Stimulated activated CD8-positive, alpha-beta memory T cell treated with anti-CD3 and anti-CD28 coated beads, Interleukin-7, amount 100 ng/mL, for 1 hour (primary cell): ENCODE measurements at regions not wholly inside any gene's neighbourhood (a gene's known extent, or its start where the extent isn't known, plus 50 kb on each side); places are given as distances from the start of the nearest gene placed in this dataset.
A peak's percentile ranks its signal among the peaks of the same experiment; 100 is the strongest.

ENCODE experiments used
- DNase-seq, 2 donors: peaks; one replicate each; pipeline ENCODE4 v3.0.0-alpha.2; 2020; ENCODE audit warnings: low read depth in 2 of 2

DNA sequence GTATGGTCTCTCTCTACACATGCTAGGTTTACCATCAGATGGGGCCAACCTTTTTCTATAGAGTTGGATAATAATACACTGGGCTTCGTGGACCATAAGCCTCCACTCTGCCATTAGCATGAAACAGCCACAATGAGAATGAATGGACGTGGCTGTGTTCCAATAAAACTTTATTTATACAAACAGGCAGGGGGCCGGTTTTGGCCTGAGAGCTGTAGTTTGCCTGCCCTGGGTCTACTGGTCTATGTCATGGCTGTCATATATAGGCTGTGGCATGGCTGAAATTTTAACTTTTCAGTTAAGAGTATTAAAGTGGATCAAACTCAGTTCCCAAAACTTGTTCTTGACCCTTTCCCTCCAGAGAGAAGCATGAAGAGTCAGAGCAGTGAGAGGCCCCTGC is 120.3 kb upstream of the MYL2 start:
- DNase-seq, result no peak

DNA sequence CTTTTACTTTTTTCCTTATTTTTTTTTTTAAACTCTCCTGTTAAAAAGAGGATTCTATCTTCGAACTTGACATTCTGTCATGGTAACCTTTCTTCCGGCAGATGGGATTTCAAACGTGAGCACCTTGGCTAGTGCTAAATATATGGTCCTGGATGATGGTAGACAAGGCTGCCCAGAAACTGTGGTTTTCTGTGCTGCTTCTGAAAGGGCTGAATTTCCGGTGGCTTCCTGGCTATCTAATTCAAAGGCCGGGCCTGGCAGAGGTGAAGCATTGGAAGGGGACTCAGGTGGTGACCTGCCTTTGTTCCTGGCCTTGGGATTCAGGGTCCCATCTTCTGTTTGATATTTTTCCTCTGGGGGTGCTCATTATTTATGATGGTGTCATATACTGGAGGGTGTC is 118.6 kb upstream of the MYL2 start:
- no peak for DNase-seq

DNA sequence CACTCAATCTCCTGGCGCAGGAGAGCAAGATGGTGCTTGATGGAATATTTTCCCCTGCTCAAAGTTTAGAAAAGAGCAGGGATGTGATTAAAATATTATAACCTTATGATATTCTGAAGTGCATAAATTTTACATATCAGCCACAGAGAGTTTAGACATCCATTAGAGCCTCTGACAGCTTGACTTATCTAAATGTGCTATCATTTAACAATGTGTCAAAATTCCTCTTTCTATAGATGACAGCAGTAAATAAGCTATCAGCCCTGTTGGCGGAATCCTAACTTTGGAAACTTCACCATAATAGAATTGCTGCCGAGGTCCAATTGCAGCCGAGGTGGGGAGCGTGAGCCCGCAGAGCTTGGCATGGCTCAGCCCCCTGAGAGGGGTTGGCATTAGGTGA is 117.7 kb upstream of the MYL2 start:
- DNase-seq, result no peak

DNA sequence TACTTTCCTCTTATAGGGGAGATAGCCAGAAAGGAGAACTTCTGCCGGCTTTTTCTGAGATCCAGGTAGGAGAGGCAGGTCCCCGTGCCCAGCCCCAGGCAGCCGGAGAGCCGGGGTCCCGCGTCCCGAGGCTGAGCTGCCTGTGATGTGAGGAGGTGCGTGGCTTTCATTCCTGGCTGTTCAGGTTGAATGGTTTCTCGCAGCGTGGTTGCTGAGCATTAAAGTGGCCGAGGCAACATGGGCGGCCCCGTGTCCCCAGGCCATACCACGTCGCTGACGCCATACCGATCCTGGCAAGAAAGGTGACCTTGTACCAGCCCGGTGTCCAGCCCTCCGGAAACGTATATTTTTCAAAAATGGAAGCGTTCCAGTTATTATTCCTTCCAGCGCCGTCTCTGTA is 116.7 kb upstream of the MYL2 start:
- no peak for DNase-seq

DNA sequence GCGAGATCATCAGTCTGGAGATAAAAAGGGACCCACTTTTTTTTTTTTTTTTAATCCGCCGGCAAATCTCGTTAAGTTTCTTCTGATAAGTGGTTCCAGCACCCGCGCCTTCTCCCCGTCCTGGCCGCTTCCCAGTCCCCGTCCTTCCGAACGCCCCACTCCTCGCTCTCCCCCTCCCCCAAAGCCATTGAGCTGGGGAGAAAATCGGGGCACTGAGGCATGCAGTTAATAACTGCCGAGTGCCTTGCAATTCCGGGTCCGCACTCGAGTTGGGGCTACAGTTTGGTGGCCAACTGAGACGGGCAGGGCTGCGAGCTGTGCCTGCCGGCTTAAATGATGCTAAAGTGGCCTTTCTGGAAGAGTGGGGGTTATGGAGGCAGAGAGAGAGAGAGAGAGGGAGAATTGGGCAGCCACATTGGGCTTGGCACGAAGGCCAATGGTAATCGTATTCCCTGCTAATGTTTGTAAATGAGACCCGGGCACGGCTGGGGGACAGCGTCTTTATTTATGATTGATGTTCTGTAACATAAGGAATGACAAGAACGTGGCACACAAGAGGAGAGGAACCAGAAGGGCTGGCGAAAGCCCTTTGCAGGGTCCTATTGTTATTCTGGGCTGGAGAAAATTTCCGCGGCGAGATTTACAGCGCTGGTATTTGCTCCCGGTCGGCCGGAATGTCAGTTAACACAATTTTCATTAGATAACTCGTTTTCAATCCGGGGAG is 115.4 kb upstream of the MYL2 start:
- no peak for DNase-seq

DNA sequence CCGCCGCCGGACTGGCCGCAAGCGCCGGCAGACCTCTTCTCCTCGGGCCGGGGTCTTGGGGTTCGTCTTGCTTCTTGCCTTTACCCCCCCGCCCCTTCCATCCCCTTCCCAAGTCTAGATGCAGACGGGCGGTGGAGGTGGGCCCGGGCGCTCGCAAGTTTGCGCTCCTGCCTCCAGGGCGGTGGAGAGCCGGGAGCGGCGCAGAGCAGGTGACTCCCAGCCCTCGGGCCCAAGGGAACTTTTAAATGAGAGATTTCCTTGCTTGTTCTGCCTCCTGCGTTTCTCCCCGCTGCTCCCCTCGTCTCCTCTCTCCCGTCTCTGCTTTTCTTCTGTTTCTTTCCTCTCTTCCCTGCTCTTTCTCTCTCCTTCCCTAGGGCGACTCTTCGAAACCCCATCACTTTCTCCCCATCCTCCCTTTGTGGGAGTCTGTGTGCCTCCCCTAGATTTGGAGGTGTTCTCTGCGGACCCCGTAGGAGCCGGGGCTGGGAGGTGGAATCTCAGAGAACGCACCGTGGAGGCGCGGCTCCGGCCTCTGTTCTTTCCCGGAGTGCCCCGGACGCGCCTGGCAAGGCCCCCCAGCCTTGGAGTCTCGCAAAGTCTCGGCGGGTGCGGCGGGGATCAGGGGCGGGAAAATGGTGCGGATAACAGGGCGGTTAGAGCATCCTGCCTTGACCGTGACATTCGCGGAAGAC is 114.7 kb upstream of the MYL2 start:
- DNase-seq, result no peak

DNA sequence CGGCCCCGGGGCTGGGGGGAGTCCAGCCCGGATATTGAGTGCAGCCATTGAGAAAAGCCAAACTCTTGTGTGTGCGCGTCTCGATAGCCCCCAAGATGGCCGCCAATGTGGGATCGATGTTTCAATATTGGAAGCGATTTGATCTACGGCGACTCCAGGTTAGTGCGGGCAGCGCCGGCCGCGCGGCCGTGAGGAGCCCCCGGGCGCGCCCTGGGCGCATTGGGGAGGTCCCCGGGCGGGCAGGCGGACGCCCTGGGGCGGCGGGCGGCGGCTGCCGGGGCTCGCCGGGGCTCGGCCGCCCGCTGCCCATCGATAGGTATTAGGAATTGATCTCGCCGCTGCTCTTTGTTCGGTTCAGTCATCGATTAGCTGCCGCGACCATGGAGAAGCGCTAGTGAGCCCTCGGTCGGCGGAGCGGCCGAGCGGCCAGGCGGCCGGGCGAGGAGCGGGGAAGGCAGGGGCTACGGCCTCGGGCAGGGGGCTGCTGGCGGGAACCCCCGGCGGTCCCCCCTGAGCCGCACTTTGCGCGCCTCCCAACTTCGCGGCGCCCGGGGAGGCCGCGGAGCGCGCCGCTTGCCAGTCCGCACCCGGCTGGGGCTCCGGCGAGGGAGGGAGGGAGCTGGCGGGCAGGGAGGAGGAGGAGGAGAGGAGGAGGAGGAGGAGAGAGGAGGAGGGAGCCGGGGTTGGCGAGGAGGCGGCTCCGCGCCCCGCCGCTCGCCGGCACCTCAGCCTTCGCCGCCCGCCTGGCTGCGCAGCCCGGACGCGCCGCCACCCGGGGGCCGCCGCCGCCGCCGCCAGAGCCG is 113.9 kb upstream of the MYL2 start, which contains the start of gene CUX2:
Gene CUX2 (plus strand): TSS at position 83 of the 803 bp plus-strand sequence.
- no peak for DNase-seq

DNA sequence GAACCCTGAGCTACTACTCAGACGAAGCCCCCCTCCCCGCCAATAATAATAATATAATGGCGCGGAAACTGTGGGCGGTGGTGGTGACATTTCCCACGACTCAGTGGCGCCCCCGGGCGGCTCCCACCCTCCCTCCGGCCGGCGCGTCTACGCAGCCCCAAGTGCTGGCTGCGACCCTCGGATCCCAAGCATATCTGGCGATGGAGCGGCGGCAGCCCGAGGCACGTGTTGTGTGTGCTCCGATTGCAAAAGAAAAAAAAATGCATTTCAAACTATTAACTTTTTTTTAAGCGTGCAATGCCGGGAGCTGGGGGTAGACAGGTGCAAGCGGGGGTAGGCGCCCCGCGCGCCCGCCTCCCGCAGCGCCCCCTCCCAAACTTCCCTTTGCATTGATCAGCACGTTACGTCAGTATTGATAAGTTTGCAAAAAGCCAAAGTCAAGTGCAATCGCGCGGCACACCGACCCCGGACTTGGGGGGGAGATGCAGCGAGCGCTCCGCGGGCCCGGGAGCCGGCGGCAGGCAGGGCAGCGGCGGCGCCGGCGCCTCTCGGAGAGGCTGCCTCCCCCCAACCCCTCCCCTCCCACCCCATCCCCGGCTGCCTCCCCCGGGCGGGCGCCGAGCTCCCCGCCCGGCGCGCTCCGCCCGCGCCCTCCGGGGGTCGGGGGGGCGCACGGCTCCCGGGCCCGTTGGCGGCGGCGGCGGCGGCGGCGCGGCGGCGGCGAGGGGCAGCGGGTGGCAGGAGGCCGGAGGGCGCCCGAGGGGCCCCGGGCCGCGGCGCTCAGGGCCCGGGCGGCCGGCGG is 113.1 kb upstream of the MYL2 start:
- DNase-seq, result no peak

DNA sequence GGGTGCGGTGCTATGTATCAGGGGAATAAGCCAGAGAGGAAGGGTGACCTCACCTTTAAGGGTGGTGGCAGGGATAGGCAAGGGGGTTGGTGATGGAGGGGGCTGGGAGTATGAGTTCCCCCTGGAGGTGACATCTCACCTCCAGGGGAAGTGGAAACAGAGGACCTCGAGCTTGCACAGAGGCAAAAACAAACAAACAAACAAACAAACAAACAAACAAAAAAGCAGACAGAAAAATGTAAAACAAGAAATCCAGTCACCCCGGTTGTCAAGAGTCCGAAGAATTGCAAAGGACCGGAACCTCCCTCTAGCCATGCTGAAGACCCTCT is 112.2 kb upstream of the MYL2 start:
- no peak for DNase-seq

DNA sequence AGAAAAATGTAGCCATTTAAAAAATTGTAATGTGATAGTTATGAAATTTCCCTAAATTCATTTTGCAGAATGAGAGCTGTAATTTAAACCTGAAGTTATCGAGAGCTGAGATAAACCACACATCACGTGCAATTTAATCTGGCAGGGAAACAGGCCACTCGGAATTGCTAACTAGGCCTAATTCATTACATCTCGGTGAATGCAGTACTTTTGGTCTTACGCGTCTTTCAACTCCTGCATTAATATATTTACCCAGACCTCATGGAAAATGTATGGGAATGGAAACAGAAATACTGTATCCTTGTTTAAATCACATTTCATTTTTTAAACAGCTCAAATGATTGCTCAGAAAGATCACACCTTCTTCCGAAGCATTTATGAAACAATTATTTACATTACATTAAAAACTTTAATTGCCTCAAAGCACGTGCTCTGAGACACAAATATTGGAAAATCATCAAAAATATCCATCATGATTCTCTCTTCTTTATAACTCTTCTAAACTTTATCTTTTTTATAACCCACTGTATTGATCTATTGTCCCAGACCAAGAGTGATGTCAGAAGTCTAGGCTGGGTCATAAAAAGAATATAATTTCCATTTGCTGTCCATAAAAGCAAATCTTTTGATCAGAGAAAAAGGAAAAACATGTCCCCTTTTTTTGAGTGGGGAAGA is 111.7 kb upstream of the MYL2 start:
- DNase-seq, result no peak

DNA sequence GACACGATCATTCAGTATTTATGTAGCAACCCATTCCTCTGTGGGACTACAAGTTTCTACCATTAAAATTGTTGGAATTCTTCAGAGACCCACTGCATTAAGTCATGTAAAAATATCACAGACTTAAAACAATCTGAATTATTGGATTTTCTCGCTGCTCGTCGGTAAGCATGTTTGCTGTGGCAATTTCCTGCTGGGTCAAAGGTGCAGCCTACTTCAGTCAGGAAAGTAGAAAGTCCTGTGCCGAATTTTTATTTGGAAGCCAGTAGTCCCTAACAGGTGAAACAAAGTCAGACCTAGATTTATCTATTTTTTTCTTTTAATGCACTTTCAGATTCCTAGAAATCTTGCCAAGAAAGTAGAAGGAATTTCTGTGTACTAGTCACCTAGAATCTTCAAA is 110.4 kb upstream of the MYL2 start:
- DNase-seq, result no peak

DNA sequence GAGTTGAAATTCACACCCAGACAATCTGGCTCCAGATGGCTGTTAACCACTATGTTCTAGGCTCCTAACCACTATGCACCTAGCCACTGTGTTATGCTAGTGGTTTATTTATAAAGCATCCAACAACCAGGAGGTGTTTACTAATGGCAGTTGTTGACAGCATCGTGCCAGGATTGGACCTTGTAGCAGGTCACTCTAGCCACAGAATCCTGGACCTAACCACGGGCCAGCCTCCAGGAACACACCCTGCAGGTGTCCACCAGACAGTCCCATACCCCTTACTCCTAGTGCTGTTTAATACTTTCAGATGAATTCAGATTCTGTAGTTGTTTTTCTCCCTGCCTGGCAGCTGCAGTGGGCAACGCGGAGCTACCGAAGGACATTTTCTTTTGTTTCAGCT is 109.4 kb upstream of the MYL2 start:
- no peak for DNase-seq

DNA sequence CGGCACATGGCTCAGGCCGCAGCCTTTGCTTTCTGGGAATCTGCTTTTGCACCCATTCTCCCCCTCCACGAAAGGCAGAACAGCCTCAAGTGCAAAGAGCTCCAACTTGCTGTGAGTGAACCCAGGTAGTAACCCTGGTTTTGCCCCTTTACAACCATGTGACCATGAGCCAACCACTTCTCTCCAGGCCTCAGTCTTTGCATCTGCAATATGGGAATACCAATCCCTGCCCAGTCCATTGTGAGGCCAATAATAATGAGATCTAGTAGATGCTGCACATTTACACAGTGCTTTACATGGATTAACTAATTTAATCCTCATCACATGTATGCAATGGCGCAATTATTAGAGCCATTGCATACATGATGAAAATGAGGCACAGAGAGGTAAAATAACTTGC is 108.9 kb upstream of the MYL2 start:
- DNase-seq, result no peak

DNA sequence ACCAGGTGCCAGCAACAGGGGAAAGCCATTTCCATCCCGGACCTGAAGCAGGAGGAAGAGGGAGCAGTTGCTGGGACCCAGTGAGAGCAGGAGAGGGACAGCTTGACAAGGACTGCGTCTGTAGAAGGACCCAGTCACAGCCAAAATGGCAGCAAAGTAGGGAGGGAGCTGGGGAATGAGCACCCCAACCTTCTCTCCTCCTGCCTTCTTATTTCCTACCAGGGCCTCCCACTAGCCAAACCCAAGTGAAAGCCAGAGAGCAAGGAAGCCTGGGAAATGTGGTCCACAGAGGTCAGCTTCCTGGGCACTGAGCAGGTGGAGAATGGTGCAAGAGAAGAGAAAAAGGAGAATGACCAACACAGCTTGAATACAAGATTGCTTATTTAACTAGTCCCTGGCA is 108.5 kb upstream of the MYL2 start:
- DNase-seq, result no peak

DNA sequence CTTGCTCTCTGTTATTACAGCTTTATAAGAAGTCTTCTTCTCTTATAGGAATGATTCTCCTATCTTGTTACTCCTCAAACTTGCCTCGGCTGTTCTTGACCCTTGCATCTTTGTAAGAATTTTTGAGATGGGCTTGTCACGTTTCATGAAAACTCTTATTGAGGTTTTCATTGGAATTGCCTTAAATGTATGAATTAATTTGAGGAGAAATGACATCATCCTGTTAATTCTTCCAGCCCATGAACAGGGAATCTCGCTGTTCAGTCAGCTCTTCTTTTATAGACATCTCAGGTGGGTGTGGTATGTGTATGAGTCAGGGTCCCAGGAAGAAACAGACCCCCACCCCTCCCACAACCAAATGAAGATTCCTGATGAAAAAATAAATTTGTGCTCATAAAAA is 107.1 kb upstream of the MYL2 start:
- DNase-seq, result no peak

DNA sequence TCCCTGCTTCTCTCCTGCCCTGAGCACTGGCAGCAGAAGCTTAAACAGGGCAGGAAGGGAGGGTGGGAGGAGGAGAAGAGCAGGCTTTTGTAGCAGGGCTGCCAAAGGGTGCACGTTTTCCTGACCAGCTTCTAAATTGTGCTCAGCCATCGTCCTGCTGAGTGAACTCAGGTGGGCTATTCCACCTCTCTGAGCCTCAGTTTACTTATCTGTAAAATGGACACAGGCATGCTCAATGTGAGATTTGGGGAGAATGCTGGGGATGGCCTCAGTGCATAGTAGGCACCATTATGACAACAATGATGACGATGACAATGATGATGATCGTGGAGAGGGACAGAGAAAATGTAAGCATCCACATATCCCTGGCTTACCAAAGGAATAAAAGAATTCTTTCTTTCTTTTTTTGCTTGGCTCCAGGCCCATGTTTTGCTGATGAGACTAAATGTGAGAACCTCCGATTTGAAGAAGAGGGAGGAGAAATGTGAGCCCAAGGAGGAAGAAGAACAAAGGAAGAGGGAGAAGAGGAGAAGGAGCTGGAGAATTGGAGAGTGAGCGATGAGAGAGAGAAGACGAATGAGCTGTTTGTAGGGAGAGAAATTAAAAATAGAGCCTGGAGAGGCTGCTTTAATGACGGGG is 105.5 kb upstream of the MYL2 start:
- DNase-seq, result no peak

DNA sequence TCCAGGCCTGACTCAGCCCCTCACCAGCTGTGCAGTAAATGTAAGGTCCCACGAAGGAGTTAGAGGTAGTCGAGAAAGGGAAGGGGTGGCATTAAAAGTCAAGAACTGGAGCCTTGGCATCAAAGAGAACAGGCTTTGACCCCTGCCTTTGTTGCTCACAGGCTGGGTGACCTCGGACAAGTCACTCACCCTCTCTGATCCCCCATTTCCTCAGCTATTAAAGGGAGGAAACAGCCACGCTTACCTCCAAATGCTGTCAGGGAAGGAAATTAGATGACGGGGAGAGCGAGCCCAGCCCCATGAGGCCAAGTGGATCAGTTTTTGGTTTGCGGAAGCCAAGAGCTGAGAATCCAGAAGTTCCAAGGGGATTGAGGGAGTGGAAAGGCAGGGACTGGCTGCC is 104.9 kb upstream of the MYL2 start:
- DNase-seq, result no peak

DNA sequence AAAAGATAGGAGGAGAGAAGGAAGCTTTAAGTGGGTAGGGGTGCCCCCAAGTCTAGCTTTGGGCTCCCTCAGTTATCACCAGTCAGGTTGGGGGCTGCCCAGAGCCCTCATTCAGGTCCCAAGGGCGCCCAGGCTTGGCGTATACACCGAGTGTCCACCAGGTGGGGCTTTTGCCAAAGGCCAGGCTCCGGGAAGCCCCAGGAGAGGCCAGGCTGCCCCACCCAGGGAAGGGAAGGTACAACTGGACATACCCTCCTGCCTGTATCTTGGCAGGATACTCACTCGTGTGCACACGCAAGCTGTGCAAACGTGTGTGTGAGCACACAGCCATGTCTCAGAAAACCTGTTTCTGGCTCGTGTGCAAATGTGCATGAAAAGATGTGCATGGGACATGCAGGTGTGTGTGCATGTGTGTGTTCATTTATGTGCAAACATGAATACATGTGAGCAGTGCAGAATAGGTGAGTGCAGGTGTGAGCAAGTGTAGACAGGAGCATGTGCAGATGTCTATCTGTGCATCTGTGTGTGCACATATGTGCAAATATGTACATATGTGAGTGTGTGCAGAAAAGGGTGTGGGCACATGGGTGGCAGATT is 103.9 kb upstream of the MYL2 start:
- peak; percentile 6 to 17 for DNase-seq

DNA sequence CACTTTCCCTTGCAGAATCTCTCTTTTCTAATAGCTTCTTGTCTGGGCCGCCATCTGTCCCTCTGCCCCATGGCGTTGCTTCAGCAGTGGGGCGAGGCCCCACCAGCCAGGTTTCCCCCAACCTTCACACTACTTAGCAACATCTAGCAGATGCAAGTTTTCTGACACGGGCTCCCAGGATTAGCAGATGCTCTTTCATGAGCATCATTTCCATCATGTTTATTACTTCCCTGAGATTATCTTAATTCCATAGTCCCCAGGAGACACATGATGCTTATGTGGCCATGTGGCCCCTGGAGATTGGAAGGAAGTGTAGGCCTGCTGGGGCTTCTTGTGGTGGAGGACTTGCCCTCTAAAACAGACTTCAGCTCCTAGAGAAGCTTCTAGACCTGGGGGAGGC is 102.0 kb upstream of the MYL2 start:
- no peak for DNase-seq

DNA sequence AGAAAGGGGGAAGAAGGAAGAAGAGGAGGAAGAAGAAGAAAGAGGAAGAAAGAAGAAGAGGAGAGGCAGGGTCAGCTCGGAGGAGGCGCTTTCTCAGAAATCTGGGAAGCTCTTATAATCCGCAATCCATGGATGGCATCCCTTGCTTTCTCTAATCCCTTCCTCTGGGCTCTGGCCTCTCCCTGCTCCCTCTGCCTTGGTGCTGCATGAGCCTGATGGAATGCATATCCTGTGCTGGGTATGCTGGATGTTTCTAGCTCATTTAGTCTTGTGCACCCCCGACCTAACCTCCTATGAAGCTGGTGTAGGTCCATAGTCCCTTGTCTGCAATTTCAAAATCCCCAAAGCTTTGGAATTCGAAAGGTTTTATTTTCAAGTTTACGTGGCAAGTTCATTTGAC is 94.2 kb upstream of the MYL2 start:
- no peak for DNase-seq

DNA sequence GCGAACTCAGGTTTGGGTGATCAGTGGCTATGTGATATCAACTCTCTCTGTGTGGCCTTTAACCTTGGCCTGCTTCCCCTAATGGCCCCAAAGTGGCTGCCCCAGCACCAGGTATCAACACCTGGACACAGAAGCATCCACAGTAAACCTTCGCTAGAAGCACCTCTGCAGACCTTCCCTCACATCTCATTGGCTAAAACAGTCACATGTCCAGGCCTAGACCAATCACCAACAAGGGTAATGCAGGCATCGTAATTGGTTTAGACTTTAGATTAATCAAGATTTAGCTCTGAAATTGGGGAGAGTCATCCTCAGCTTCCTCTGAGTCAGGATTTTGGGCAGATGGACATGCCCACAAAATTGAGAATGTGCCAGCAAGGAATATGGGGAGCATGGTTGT is 92.5 kb upstream of the MYL2 start:
- DNase-seq, result no peak
